Left renal cortex interstitium (tissue), 4 donors: ENCODE measurements at regions not wholly inside any gene's neighbourhood (a gene's known extent, or its start where the extent isn't known, plus 50 kb on each side); places are given as distances from the start of the nearest gene placed in this dataset.
A peak's percentile ranks its signal among the peaks of the same experiment; 100 is the strongest.

Source experiments
- DNase-seq, 4 donors: peaks; one replicate each; pipeline ENCODE4 v3.0.0-alpha.2; 2013; ENCODE audit warnings: low read depth in 4 of 4, low spot score in 2 of 4, missing footprints in 1 of 4

DNA sequence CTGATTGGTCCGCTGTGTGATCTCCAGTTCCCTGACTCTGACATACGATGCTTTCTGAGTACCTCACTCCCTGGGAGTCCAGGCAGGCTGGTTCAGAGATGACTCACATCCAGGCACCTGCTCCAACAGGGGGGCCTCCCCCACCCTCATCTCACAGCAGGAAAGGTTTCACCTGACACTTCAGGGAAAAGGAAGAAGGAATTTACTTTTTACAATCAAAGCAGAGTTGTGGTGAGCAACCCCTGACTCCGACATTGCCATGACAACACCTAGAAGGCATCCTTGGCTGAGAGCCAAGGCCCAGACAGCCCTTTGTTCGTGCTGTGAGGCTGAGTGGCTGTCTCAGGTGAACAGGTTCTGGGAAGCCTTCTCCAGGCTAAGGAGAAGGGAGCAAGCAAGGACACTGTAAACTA, 164.6 kb upstream of the GJB5 start:
- DNase-seq = no peak

DNA sequence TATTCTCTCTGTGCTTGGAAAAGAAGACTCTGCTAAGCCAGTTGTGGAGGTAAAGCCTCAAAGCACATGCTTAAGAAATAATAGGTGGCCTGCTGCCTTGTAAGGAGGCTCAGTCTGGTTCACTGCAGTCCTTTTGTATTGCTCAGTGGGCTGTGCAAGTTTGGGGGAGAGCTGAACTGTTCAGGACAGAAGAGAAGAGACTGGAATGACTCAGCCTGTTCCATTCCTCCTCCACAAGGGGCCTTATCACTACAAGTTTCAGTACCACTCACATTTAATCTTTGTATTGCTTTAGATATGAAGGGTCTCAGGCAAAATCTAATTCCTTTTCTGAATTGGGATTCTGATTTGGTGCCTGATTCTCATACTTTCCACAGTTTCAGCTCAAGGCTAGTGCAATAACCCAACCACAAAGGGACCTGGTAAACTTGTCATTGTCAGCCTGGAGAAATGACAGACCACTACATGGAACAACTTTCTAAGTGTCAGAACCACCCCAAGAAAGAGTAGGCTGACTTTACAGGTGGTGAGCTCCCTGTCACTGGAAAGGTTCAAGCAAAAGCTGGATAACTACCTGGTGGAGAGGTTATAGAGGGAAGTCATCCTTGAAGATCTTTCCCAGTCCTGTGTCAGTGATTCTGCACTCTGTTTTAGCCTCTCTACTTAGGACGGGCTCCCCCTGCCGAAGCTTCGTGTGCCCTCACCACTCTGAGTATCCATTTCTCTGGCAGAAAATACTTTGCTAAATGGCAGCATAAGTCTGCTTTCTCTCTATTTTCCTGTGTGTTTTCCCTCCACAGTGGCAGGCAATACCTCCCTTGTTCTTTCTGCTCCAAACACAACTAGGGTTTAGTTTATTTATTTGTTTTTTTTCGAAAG, 162.9 kb upstream of the GJB5 start:
- DNase-seq = no peak

DNA sequence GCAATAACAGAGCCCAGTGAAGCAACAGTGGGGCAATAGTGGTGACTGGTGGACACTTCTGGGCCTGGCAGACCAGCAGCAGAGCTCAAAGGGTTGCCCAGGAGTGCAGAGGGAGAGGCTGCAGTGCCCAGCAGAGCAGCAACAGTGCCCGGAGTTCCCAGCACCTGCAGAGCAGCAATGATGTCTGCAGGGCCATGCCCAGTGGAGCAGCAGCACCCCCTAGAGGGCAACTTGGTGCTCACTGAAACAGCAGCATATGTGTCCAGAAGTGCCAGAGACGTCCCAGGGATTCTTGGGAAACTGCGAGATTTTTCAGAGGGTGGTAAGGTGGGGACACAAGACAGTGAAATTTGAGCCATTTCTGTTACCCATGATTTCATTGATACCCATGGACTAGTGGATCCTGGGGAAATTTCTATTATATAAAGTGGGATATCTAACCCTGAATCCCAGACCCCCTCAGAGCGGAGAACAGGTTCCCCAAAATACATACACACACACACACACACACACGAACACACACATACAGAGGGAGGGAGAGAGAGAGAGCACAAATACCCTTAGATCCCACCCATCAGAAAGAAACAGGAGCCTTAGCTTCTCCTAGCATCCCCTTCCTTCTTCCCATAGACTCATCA, 156.9 kb upstream of the GJB5 start:
- peak in 2 of 4 donors; percentile 42 to 47 for DNase-seq

DNA sequence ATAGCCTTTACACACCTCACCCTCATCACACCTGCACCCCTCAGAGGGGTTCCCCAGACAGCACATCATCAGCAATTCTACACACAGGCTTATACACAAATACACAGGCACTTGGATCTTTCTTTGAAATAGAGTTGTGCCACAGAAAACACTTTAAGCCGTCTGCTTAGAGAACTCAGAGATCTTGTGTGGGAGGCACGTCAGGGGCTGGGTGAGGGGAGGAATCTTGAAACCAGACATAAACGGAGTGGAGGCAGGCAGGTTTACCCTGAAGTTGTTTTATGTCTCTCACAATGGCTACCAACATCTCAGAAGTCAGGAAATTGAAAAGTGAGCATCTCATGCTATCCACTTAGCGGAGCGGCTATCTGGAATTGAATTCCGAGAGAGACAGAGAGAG, 151.9 kb upstream of the GJB5 start:
- no peak for DNase-seq

DNA sequence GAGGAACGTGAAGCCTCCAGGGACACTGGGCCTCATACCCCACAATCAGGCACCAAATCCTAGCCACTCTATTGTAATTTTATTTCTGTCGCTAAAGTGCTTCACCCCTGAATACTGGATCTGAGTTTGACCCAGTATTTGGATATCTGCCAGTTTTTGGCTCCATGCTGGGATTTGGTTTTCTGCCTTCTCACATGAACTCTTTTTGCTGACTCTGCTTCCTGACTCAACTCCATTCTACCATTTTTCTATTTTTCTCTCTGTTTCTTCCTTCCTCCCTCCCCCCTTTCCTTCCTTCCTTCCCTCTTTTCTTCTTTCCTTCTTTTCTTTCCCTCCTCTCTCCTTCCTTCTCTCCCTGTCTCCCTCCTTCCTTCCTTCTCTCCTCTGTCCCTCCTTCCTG, 151.3 kb upstream of the GJB5 start:
- DNase-seq = no peak

DNA sequence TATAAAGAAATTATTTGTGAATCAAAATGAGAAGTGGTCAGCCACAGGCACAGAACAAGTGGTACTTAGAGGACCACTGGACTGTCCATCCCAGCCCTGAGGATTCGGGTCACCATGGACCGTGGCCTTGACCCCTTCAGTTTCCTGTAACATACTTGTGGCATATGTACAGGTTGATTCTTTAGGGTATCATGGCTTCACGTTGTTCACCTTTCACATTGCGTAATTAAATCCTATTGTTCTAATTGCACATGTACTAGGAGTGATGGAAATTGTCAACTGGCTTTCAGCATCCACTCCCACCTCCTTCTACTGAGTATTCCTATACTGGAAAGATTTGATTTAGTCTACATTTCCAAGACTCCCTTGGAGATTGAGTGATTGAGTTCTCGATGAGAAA, 148.3 kb upstream of the GJB5 start:
- DNase-seq = no peak

DNA sequence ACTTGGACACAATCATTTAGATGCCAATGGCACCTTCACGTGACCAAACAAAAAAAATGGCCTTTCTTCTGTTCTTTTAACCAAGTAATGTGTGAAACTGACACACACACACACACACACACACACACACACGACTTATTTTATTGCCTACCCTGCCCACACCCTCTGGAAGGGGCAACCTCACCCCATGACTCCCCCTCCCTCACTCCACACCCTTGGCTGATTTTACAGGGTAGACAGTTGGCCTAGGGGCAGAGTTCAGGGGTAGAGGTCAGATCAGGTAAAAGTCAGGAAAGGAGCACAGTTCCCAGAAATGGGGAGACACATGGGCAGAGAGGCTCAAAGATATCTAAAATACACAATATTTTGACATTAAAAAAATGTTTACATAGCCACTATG, 144.8 kb upstream of the GJB5 start:
- no peak for DNase-seq

DNA sequence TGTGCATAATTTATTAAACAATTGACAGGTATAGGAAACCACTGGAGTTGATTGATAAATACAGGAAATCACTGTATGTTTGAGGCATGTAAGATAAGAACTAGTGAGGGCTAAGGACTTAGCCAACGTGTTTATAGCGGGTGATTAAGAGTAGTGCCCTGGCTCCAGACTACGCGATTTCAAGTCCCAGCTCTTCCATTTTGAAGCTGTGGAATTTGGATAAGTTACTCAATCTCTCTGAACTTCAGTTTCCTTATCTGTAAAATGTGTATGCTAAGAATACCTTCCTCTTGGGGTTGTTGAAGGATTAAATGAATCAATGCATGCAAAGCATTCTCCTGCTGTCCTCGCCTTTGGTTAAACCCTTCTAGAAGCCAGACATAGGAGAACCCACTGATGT, 143.3 kb upstream of the GJB5 start:
- DNase-seq = no peak

DNA sequence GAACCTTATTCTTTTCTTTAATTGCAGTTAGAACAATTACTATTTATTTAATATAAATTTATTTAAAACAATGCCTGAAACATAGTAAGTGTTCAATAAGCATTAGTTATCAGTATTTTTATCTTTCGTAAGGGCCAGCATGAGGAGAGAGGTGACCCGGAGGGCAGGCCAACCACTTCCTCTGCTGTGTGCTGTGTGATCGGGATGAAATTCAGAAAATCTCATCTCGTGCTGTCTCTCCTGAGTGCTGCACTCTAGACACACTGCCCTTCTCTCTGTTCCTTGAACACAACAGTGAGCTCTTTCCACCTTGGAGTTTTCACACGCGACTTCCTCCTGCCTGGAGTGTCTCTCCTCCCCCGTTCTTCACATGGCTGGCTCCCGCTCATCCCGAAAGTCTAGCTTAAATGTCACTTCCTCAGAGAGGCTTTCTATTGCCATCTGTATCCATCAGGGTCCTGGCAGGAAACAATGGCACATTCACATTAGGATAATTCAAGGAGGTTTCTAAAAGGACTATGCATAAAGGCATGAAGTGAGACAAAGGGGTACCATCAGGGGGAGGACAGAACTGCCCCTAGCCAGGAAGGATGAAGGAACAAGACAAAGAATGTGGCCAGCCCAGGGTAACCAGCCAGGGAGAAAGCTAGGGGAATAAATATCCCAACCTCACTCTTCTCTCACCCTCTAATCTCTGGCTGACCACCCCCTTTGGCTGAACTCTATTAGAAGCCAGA, 142.6 kb upstream of the GJB5 start:
- no peak for DNase-seq

DNA sequence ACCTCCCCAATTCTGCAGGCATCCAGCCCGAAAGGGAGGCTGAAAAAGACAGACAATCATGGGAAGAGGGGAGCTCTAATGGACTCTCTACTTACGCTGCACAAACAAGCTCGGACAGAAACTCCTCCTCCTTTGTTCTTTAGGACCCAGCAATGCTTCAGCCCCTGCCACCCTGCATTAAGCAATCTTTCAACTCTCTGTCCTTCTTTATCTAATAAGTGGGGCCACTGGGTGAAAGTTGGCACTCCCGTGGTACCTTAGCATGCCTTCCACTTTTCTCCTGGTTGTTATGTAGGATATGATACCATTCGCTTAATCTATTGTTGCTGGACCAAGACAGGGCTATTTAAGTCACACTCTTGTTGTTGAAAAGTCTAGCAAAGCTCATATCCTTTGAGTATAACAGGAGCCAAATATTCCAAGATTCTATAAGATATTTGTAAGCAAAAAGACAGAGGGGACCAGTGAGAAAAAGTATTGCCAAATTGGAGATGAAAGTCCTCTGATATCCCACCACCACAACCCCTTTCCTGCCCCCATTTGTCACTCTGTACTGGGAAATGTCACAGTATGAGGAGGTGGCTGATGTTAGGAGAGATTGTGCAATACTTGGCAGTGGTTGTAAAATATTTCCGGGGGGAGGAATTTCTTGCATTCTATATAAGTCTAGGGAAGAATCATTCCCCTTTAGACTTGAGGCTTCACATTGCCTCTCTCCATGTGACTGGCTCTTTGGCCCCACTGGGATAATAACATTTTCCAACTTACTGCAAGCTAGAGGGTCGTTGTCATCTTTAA, 137.3 kb upstream of the GJB5 start:
- DNase-seq = no peak

DNA sequence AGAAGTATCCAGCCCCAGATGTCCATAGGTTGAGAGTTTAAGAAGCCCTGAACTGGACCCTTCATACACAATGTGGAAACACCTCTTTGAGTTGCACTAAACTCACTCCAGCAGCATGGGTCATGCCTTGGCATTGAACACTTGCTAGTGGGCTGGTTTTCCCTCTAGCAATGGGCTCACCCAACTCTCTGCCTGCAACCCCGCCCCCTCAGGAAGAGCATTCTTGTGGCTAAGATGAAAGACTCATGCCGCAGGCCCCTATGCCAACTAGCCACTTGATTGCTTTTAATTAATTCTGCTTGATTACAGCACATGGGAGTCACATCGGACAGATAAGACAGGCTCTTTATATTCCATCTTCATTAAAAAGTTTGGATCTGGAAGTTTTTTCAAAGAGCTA, 136.5 kb upstream of the GJB5 start:
- no peak for DNase-seq

DNA sequence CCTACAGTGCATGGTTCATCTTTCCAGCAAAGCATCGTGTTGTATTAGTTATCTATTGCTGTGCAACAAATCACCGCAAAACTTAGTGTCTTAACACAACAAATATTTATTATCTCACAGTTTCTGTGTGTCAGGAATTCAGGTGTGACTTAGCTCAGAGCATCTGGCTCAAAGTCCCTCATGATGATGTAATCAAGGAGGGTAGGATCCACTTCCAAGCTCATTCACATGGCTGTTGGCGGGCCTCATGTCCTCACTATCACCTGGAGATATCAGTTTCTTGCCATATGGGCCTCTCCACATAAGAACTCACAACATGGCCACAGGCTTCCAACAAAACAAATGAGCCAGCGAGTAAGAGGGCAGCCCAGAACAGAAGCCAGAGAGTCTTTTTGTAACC, 135.6 kb upstream of the GJB5 start:
- no peak for DNase-seq

DNA sequence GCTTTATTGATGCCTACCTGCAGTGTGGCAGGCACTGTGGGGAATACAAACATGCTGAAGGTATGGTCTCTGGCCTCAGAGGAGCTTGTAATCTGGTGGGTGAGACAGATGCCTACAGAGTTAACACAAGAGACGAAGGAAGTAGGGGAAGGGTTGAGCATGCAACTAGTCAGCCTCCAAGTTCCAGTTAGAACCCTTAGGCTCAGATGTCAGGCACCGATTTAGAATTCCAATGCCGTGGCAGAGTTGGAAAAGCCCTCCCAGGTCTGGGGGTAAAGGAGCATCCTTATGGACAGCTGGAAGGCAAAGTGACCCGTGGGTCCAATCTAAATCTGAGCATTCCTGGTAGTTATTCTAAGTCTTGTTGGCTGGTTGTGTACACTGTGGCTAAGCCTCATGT, 132.9 kb upstream of the GJB5 start:
- DNase-seq = no peak

DNA sequence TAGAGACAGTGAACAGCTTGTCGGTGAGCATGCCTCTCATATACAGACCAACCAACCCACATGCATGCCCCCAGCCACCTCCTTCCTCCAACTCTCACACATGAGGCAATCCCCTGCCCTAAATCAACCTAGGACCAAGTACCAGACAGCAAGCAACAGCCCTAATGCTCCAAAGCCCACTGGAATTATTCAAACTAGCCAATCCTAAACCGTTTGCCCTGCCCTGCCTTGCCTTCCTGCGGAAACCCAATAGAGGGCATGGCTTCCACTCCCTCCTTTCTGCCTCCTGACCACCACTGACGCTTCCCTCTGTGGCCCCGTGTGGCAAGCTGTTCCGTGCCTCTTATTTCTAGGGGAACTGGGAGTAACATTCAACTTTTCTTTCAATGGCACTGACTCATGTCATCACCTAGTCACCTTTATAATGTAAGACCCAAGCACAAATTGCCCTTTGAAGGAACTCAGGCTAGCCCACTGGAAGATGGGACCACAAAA, 129.3 kb upstream of the GJB5 start:
- DNase-seq = no peak

DNA sequence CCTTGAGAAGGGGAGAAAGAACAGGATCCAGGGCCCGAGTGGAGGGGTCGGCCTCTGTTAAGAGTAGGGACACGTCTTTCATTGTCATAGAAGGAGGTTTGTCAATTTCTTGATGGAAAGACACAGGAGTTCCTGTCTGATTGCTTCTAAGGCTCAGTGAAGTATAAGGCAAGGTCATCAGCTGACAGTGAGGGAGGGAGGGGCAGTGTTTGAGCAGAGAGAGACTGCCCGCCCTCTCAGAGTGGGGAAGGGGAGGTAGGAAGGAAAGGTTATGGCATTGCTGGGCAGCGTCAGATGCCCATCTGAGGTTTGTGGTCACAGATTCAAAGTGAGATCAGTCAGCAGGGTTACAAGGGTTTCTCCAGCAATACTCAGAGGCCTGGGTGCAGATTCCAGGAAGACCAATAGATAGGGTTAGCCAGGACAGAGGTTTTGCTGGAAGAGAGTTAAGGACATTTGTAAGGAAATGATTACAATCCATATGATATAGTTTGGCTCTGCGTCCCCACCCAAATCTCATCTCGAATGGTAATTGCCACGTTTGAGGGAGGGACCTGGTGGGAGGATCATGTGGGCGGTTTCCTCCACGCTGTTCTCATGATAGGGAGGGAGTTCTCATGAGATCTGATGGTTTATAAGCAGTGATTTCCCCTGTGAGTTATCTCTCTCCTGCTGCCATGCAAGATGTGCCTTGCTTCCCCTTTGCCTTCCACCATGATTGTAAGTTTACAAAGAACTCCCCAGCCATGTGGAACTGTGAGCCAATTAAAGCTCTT, 127.2 kb upstream of the GJB5 start:
- DNase-seq = no peak

DNA sequence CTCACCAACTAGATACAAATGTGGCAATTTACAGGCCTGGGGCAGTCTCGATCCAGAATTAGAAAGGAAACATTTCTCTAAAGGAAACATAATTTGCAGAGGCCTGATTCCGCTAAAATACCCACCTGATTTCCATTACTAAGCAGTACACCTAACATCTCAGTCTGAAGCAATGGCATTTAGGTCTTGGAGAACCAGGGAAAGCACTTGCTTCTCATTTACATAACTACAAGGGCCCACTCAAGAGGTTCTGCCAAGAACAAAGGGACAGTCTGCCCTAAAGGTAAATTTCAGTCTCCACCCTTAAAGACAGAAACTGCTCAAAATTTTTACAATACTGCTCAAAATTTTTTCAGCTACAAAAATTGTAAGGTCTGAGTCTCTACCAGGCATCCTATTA, 123.7 kb upstream of the GJB5 start:
- DNase-seq = no peak

DNA sequence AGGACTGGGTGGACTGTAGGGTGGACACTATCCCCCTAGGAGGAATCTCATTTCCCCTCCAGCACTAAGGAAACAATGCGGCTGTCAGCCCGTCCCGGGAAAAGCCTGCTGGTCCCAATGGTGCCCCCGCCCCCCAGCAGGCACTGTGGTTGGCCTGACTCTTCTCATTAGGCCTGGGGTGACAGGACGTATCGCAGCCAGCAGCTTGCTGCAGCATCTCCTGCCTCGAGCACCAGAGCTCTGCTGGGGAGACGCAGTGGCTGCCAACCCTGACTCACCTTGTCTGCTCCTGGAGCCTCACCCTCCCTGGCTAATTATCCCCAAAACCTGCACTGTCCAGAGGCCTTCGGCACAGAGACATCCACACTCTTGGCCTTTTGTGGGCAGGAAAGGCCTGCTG, 115.1 kb upstream of the GJB5 start:
- DNase-seq = no peak

DNA sequence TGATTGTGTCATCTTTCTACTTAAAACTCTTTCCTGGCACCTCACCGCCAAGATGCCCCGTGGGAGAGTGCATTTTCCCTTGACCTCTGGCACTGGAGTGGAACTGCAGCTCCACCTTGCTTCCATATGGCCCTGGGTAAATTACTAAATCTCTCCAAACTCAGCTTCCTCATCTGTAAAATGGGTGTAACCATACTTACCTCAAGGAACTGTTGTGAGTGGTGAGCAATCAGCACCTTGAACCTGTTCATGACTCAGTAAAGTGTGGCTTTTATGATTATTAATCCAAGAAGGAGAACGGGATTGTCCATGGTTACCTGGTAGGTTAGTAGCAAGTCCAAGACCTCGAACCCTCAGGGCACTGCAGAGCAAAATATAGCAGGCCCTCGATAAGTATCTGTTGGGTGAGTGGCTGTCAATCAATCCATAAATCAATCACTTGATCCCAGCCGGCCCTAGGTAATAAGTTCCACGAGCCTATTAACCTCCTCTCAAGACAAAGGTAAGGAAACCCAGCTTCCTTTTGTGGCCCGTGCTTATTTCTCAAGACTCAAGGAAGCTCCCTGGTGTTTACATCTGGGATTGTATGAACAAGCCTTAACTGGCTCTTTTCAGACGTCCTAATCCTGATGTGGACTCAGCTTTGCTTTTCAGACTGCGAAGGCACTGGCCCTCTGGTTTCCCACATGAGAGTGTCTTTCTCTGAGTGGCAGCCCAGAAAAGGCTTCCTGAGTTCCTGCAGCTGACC, 114.0 kb upstream of the GJB5 start:
- no peak for DNase-seq

DNA sequence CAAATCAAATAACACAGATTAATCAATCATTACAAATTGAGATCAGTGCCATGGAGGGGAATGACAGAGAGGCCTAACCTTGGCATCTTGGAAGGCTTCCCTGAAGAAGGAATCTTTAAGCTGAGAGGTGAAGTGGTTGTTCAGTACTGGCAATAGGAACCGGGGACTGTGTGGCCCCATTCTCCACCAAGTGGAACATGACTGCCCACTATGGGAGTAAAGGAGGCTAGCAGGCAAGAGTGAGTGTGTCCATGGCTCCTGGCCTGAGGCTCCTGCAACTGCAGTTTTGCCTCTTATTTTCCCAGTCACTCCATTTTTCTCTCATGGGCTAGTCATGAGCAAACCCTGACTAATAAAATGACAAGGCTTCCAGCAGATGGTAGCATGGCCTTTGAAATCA, 112.2 kb upstream of the GJB5 start:
- DNase-seq = no peak
